HG02973 (cell line): ENCODE measurements at regions not wholly inside any gene's neighbourhood (a gene's known extent, or its start where the extent isn't known, plus 50 kb on each side); places are given as distances from the start of the nearest gene placed in this dataset.

Experiments
- ATAC-seq: cut with Tn5 transposase; IDR thresholded peaks from one replicate; pipeline ENCODE4 v1.9.1; 2021; ENCODE audit warnings: moderate library complexity; ENCODE audit not compliant: unreplicated experiment

- ATAC-seq: no peak
Observed at GRCh38 chr11:29018631-29019030, 910.4 kb downstream of the METTL15 start.

DNA sequence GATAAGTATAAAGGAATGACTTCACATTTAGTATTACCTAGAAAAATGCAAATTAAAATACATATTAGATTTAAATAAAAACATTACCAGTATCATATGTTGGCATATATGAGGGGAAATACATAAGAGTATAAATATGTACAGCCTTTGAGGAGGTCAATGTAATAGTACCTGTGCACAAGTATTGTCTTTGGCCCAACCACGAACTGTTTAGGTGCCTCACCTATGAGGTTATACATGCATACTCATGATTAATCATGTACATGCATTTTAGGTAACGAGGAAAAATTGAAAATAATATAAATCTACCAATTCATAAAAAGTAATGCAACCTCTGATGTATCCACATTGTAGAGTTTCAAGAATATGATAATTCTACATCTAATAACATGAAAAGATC, 909.8 kb downstream of the METTL15 start:
- ATAC-seq: no peak

DNA sequence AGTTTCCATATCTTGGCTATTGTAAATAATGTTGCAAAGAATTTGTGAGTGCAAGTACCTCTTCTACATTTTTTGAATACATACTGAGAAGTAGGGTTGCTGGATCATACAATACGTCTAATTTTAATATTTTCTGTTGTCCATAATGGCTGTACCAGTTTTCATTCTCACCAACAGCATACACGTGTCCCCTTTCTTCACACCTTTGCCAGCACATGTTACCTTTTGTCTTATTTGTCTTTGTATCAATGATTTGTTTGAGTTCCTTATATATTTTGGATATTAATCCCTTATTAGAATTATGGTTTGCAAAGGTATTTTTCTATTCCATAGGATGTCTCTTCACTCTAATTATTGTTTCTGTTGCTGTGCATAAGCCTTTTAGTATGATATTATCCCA, 904.3 kb downstream of the METTL15 start:
- no peak for ATAC-seq

DNA sequence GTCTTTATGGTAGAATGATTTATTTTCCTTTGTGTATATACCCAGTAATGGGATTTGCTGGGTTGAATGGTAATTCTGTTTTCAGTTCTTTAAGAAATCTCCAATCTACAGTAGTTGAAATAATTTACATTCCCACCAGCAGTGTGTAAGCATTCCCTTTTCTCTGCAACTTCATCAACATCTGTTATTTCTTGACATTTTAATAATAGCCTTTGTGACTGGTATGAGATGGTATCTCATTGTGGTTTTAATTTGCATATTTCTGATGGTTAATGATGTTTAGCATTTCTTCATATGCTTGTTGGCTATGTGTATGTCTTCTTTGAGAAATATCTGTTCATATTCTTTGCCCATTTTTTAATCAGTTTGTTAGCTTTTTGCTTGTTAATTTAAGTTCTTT, 901.2 kb downstream of the METTL15 start:
- no peak for ATAC-seq

DNA sequence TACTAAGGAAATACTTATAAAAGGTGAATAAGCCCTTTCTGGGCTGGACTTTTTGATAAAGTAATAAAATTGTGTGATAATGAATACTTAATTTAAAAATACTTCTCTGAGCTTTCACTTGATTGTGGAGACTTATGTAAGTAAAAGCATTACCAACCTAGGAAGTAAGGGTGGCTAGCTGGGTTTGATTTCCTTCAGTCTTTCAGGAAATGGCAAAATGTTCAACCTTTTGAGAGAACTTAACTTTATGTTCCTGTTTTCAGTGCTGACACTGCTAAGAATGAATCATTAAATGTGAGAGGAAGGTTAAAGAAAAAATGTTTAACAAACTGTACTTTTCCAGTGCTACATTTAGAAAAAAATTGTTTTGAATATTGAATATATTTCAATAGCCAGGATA, 900.3 kb downstream of the METTL15 start:
- ATAC-seq: no peak

GRCh38 chr11:29006668-29007067, 898.5 kb downstream of the METTL15 start:
- no peak for ATAC-seq

DNA sequence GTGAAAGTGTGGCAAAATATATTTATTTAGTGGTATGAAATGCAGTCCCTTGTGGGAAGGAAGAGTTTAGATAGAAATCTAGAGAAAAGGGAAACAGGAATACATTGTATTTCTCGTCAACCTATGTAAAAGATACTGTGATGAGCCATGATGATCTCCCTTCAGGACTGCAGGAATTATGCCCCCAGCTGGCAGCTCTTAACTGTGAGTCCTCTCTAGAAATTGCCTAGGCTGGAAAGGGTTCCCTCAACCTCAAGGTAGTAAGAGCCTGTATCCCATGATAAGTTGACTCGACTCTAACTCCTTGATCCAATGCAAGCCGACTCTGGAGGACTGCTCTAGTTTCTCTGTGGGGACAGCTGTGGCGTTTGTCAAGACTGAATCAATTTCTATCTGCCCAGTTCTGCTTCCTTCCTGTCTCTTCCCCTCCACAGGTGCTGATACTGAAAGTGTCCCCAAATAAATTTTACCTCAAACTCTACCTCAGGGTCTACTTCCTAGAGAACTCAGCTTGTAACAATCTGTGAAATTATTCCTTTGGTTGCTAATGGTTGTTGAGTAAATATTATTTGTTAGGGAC, 897.3 kb downstream of the METTL15 start:
- ATAC-seq: no peak

GRCh38 chr11:29002816-29003215, 894.6 kb downstream of the METTL15 start:
- ATAC-seq: no peak

- ATAC-seq: no peak
Observed at GRCh38 chr11:28999620-29000019, 891.4 kb downstream of the METTL15 start.

DNA sequence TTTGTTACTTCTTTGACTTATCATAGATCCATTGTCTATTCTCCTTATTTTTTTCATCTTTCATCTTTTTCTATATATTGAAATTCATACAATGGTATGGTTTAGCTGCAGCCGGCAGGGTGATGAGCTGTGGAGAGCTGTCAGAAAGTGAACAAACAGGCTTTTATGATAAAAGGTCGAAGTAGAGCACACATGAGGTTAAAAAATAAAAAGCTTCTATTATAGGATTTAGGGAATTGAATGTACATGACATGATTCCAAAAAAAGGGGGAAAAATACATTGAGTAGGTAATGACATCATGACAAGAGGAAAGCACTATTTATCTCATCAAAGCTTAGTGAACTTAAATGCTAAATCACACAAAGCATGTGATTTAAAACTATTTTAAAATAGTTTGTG, 884.8 kb downstream of the METTL15 start:
- no peak for ATAC-seq

DNA sequence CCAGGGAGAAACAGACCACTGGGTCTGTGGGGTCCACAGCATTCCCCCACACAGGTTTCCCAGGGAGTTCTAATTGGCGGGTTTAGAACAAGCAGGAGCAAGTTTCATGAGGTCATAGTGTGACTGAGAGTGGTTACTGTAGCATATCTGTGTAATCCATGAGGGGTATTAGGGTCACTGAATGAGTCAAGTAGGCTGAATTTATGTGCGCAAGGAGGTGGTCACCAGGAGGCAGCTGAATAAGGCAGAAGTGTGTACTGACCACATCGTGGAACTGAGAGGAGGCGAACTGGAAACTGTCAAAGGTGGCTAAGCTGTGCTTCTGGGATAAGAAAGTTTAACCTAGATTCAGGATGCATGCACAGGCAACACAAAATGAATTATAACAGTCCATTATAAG, 876.0 kb downstream of the METTL15 start:
- ATAC-seq: no peak

GRCh38 chr11:28983780-28984179, 875.6 kb downstream of the METTL15 start:
- ATAC-seq: no peak

DNA sequence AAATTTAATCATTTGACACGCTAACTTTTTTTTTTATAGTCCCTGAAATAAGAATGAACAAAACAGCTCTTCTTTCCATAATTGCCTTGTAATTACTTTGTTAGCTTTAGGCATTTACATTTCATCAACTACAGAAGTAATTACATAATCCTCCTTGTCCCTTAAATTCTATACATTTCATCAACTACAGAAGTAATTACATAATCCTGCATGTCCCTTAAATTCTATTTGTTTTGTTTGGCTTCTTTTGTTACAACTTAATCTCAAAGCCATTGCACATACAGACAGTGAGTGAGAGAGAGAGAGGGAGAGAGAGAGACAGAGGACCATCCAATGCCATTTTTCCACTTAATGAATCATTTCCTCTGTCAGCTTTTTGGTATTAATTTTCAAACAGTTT, 873.2 kb downstream of the METTL15 start:
- no peak for ATAC-seq

- no peak for ATAC-seq
Observed at GRCh38 chr11:28976801-28977145, 868.6 kb downstream of the METTL15 start.

- no peak for ATAC-seq
Observed at GRCh38 chr11:28976012-28976800, 868.0 kb downstream of the METTL15 start.

DNA sequence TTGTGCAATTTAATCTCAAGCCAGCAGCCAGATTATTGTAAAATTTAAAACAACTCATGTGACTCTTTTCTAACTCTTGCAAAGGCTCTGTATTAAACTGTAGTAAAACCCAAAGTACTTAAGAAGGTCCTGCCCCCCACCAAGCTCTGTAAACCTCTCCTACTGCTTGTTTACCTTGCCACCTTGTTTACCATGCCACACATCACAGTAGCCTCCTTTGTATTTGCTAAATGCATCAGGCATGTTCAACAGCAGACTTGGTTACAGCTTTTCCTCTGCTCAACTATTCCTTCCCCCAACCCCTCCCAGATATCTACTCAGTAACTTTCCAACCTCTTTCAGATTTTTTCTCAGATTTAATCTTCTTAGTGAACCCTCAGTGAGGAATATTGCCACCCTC, 861.6 kb downstream of the METTL15 start:
- no peak for ATAC-seq

DNA sequence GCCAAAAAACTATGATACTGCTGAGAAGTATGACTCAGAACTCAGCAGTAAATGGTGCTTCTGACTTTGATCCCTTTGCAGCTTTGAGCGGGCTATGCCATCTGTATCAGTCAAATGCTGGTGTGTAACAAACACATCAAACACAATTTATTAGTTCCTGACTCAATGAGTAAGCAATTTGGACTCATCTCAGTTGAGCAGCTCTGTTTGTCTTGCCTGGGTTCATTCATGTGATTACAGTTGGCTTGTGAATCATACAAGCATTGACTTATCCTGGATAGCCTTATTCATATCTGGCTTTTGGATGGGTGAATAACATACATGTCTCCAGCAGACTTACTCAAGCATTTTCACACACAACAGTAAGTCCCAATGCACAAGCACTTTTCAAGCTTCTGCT, 858.8 kb downstream of the METTL15 start:
- ATAC-seq: no peak

GRCh38 chr11:28965819-28966218, 857.6 kb downstream of the METTL15 start:
- ATAC-seq: no peak

DNA sequence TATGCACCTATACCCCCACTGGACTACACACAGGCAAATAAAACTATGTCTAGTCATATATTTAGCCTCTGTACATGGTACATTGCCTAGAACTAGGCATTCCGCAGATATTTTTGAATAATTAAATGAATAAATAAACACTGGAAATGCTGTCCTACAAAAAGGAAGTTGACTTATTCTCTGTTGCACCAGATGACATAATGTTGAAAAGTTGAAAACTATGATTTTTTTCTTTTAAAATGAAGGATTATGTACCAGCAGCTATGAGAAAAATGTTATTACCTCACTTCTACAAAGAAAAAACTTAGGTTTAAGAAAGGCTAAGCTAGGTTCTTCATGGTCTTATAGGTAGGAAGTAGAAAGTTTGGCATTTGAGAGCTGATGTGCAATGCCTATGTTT, 856.6 kb downstream of the METTL15 start:
- ATAC-seq: no peak

- ATAC-seq: no peak
Observed at GRCh38 chr11:28963187-28963586, 855.0 kb downstream of the METTL15 start.

DNA sequence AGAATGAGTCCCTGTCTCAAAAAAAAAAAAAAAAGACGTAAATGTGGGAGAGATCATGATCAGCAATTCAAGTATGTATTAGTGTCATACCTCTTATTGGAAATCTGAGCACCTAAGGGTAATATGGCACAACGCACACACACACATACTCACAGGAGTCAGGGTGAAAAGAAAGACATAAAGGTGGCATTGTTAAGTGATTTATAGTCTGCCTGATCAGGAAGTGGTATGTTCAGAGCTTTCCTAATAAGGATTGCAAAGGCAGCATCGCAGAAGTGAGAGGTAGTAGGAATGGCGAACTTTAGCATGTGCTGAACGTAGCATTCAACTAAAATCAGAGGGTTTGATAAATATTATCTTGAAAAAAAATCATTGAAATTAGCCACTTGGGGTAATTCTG, 854.3 kb downstream of the METTL15 start:
- no peak for ATAC-seq

DNA sequence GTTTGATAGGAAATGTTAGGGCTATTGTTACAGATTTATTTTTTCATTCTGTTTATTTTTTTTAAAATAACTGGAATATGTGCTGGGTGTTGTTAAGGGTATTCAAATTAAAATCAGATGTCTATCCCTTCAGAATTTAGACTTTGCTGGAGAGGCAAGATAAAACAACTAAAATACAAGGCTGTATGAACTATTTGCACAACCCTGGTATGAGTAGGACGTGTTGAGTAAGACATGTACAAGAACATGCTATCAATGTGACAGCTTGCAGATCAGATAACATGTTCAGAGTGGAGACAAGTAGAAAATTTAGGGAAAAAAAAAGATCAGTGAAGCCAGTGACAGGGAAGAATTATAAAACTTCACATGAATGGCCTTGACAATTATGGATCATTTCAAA, 853.5 kb downstream of the METTL15 start:
- no peak for ATAC-seq

DNA sequence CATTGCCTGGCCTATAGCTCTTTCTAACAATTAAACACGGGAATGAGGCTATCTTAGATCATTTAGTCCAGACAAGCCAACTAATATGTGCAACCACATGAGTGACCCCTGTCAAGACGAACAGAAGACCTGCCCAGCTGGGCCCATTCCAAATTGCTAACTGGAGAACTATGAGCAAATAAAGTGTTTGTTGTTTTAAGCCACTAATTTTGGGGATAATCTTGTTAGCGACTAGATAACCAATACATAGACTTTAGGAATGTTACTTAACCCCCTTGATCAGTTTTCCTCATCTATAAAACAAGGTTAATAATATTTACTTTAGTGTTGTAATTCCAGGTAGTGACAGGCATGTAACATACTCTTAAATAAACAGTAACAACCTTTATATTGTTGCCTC, 848.3 kb downstream of the METTL15 start:
- ATAC-seq: no peak
